Endodermal cell (in vitro differentiated cells): ENCODE measurements at regions not wholly inside any gene's neighbourhood (a gene's known extent, or its start where the extent isn't known, plus 50 kb on each side); places are given as distances from the start of the nearest gene placed in this dataset.

Source experiments
- DNase-seq: peaks from one replicate; pipeline ENCODE4 v3.0.0-alpha.2; 2017
- H3K27ac ChIP-seq: 2 replicates; pipeline ENCODE4 v1.5.1; 2013; ENCODE audit warnings: mild to moderate bottlenecking, low read depth, low read length, moderate library complexity
- H3K27me3 ChIP-seq: 2 replicates; pipeline ENCODE4 v1.6.1; 2013; ENCODE audit warnings: mild to moderate bottlenecking, low read length, moderate library complexity; ENCODE audit not compliant: insufficient read depth, control insufficient read depth, poor library complexity, severe bottlenecking
- H3K36me3 ChIP-seq: 2 replicates; pipeline ENCODE4 v1.7.0; 2013; ENCODE audit warnings: mild to moderate bottlenecking, low read length, moderate library complexity; ENCODE audit not compliant: control insufficient read depth, insufficient read depth
- H3K4me1 ChIP-seq: one replicate; pipeline ENCODE4 v1.7.0; 2013; ENCODE audit warnings: low read length; ENCODE audit not compliant: control insufficient read depth, insufficient read depth
- H3K4me3 ChIP-seq: 2 replicates; pipeline ENCODE4 v1.5.1; 2013; ENCODE audit warnings: mild to moderate bottlenecking, low read length, moderate library complexity
- H3K9ac ChIP-seq: 2 replicates; pipeline ENCODE4 v1.6.1; 2013; ENCODE audit warnings: mild to moderate bottlenecking, low read length, moderate library complexity; ENCODE audit not compliant: poor library complexity, severe bottlenecking; ENCODE audit errors: extremely low read depth
- H3K9me3 ChIP-seq: 2 replicates; pipeline ENCODE4 v1.6.1; 2013; ENCODE audit warnings: mild to moderate bottlenecking, low read length, moderate library complexity; ENCODE audit not compliant: control insufficient read depth
- H3K27ac Mint-ChIP-seq: 2 replicates; pipeline ENCODE4 v1.8.0; 2020; ENCODE audit warnings: mixed read lengths
- H3K27me3 Mint-ChIP-seq: 2 replicates; pipeline ENCODE4 v1.8.0; 2021; ENCODE audit warnings: mild to moderate bottlenecking, mixed read lengths; ENCODE audit not compliant: insufficient read depth
- H3K36me3 Mint-ChIP-seq: 2 replicates; pipeline ENCODE4 v1.8.0; 2020; ENCODE audit warnings: low read depth, mixed read lengths
- H3K4me1 Mint-ChIP-seq: 2 replicates; pipeline ENCODE4 v1.8.0; 2020; ENCODE audit warnings: mixed read lengths
- H3K4me3 Mint-ChIP-seq: 2 replicates; pipeline ENCODE4 v1.8.0; 2020; ENCODE audit warnings: mild to moderate bottlenecking, moderate library complexity, mixed read lengths
- H3K9me3 Mint-ChIP-seq: 2 replicates; pipeline ENCODE4 v1.8.0; 2020; ENCODE audit warnings: mild to moderate bottlenecking, mixed read lengths
- WGBS, 2 experiments: methylation state at CpG; one replicate each; pipeline versions ENCODE4 v1.1.5 to v1.1.7; 2013; ENCODE audit warnings: missing lambda C conversion rate in 2 of 2, mixed read lengths in 1 of 2; ENCODE audit not compliant: insufficient coverage in 1 of 2, insufficient read length in 1 of 2; 5-methylcytosine and 5-hydroxymethylcytosine counted together
- TF ChIP-seq, protein P1 (sequence below): fragments of 200-600 bp; sonication (generic); conservative IDR thresholded peaks from 2 replicates; pipeline ENCODE4 v1.5.0; 2021; ENCODE audit warnings: antibody characterized with exemption, mild to moderate bottlenecking

DNA sequence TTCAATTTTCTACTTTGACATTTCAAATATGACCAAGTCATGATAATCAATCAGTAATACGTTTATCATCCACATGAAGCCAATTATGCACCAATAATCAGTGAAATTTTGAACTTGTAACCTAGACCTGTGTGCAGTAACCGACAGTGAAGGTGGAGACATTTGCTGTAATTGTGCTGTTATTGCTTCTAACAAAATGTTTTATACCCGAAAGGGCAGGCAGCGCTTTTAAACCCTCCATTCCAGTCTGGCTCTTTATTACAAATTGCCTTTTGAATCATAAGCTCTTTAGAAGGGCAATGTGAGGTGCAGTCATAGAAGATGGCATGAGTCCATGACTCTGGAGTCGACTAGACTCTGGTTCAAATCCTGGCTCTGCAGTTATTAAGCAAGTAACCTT, 135.7 kb downstream of the GXYLT1 start:
- H3K36me3 ChIP-seq: no peaks in the 10 kb centered on the region
- H3K9ac ChIP-seq: no peak overlapping the region
- no peaks in the 10 kb centered on the region for H3K27me3 Mint-ChIP-seq
- no peak overlapping the region for H3K27ac Mint-ChIP-seq
- H3K4me1 Mint-ChIP-seq: peaks cover 6% of the 10 kb centered on the region
- WGBS, 2 experiments: 94 to 96% methylated on average over 4 to 5 of the region's 5 CpGs
- H3K27ac ChIP-seq: no peak overlapping the region
- H3K9me3 ChIP-seq: no peaks in the 10 kb centered on the region
- H3K27me3 ChIP-seq: no peaks in the 10 kb centered on the region
- no peak overlapping the region for H3K4me3 Mint-ChIP-seq
- no peak overlapping the region for H3K4me3 ChIP-seq
- peaks cover 4% of the 10 kb centered on the region for H3K4me1 ChIP-seq
- no peak for DNase-seq
- no peaks in the 10 kb centered on the region for H3K9me3 Mint-ChIP-seq
- no peaks in the 10 kb centered on the region for H3K36me3 Mint-ChIP-seq
- TF ChIP-seq, protein P1, sequence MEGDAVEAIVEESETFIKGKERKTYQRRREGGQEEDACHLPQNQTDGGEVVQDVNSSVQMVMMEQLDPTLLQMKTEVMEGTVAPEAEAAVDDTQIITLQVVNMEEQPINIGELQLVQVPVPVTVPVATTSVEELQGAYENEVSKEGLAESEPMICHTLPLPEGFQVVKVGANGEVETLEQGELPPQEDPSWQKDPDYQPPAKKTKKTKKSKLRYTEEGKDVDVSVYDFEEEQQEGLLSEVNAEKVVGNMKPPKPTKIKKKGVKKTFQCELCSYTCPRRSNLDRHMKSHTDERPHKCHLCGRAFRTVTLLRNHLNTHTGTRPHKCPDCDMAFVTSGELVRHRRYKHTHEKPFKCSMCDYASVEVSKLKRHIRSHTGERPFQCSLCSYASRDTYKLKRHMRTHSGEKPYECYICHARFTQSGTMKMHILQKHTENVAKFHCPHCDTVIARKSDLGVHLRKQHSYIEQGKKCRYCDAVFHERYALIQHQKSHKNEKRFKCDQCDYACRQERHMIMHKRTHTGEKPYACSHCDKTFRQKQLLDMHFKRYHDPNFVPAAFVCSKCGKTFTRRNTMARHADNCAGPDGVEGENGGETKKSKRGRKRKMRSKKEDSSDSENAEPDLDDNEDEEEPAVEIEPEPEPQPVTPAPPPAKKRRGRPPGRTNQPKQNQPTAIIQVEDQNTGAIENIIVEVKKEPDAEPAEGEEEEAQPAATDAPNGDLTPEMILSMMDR: no peak

DNA sequence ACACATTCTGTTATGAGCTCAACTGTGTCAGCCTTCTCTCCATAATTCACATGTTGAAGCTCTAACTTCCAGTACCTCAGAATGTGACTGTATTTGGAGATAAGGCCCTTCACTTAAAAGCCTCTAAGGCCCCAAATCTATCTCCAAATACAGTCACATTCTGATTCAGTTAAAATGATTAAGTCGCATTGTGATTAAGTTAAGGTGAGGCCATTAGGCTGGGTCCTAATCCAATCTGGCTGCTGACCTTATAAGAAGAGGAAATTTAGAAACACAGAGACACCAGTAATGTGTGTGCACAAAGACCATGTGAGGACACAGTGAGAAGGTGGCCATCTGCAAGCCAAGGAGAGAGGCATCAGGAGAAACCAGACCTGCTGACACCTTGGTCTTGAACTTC, 141.6 kb downstream of the GXYLT1 start:
- TF ChIP-seq, protein P1: no peak
- H3K4me1 ChIP-seq: no peaks in the 10 kb centered on the region
- H3K4me3 Mint-ChIP-seq: no peak overlapping the region
- DNase-seq: no peak
- WGBS, 2 experiments: 95% methylated on average over 1 of the region's 1 CpG; no CpG with 5 or more reads in 1 of the 2 experiments
- no peaks in the 10 kb centered on the region for H3K9me3 Mint-ChIP-seq
- no peaks in the 10 kb centered on the region for H3K36me3 Mint-ChIP-seq
- H3K9me3 ChIP-seq: no peaks in the 10 kb centered on the region
- H3K27me3 Mint-ChIP-seq: no peaks in the 10 kb centered on the region
- H3K9ac ChIP-seq: no peak overlapping the region
- no peak overlapping the region for H3K27ac Mint-ChIP-seq
- H3K27ac ChIP-seq: no peak overlapping the region
- H3K4me1 Mint-ChIP-seq: peaks cover 5% of the 10 kb centered on the region
- H3K36me3 ChIP-seq: no peaks in the 10 kb centered on the region
- H3K27me3 ChIP-seq: no peaks in the 10 kb centered on the region
- H3K4me3 ChIP-seq: no peak overlapping the region

GRCh38 chr12:42002563-42002962, 142.1 kb downstream of the GXYLT1 start:
- no peak overlapping the region for H3K27ac Mint-ChIP-seq
- TF ChIP-seq, protein P1: no peak
- peaks cover 5% of the 10 kb centered on the region for H3K4me1 Mint-ChIP-seq

More at GRCh38 chr12:42002563-42002962, 142.1 kb downstream of the GXYLT1 start:
- no peaks in the 10 kb centered on the region for H3K27me3 Mint-ChIP-seq
- 91% methylated on average over 1 of the region's 1 CpG; no CpG with 5 or more reads in 1 of the 2 experiments for WGBS, 2 experiments
- Histone ChIP-seq H3K4me1 (no peaks in the 10 kb centered on the region), H3K4me3 (no peak overlapping the region), H3K9me3 (no peaks in the 10 kb centered on the region), H3K27ac (no peak overlapping the region), H3K27me3 (no peaks in the 10 kb centered on the region), H3K36me3 (no peaks in the 10 kb centered on the region), H3K9ac (no peak overlapping the region)
- DNase-seq: no peak
- no peaks in the 10 kb centered on the region for H3K36me3 Mint-ChIP-seq
- no peak overlapping the region for H3K4me3 Mint-ChIP-seq
- H3K9me3 Mint-ChIP-seq: no peaks in the 10 kb centered on the region
